Spleen (tissue), 11 donors: ENCODE measurements at regions not wholly inside any gene's neighbourhood (a gene's known extent, or its start where the extent isn't known, plus 50 kb on each side); places are given as distances from the start of the nearest gene placed in this dataset.

Experiments used
- DNase-seq: peaks from one replicate; pipeline ENCODE4 v3.0.0-alpha.2; 2020
- H3K27ac ChIP-seq, 8 donors: fragments of 200-600 bp; sonication (generic) in 7 of 8; 1 replicate in 4 of 8; 2 replicates in 4 of 8; pipeline versions ENCODE4 v1.5.0 to v1.8.0; 2016 to 2021; ENCODE audit warnings: inconsistent platforms in 4 of 8, mild to moderate bottlenecking in 4 of 8, moderate library complexity in 1 of 8
- H3K27me3 ChIP-seq, 7 donors: fragments of 200-600 bp; sonication (generic) in 6 of 7; replicated peaks in 1 of 7; 1 replicate in 4 of 7; 2 replicates in 3 of 7; pipeline versions ENCODE4 v1.5.0 to v1.8.0; 2016 to 2021; ENCODE audit warnings: inconsistent platforms in 3 of 7, mild to moderate bottlenecking in 1 of 7
- H3K36me3 ChIP-seq, 6 donors: fragments of 200-600 bp; sonication (generic) in 5 of 6; 1 replicate in 4 of 6; 2 replicates in 2 of 6; pipeline versions ENCODE4 v1.5.0 to v1.8.0; 2016 to 2021; ENCODE audit warnings: inconsistent platforms in 2 of 6
- H3K4me1 ChIP-seq, 6 donors: fragments of 200-600 bp; sonication (generic) in 5 of 6; 1 replicate in 3 of 6; 2 replicates in 3 of 6; pipeline versions ENCODE4 v1.5.0 to v1.8.0; 2016 to 2021; ENCODE audit warnings: inconsistent platforms in 3 of 6
- H3K4me3 ChIP-seq, 8 donors: fragments of 200-600 bp; sonication (generic) in 7 of 8; 1 replicate in 4 of 8; 2 replicates in 4 of 8; pipeline versions ENCODE4 v1.5.0 to v1.8.0; 2016 to 2021; ENCODE audit warnings: inconsistent platforms in 4 of 8, mild to moderate bottlenecking in 4 of 8, moderate library complexity in 2 of 8
- H3K9me3 ChIP-seq, 8 donors: fragments of 200-600 bp; sonication (generic) in 7 of 8; 1 replicate in 4 of 8; 2 replicates in 4 of 8; pipeline versions ENCODE4 v1.5.0 to v1.8.0; 2016 to 2021; ENCODE audit warnings: inconsistent platforms in 4 of 8
- CTCF ChIP-seq, 11 experiments: fragments of 200-600 bp in 7 of 11; fragments of 450-650 bp in 4 of 11; sonication (generic) in 4 of 11; IDR thresholded peaks in 8 of 11; conservative IDR thresholded peaks in 3 of 11; 1 replicate in 7 of 11; 2 replicates in 4 of 11; pipeline versions ENCODE4 v1.4.0 to v1.8.0; 2016 to 2021; ENCODE audit warnings: antibody characterized with exemption in 11 of 11, inconsistent platforms in 4 of 11, mild to moderate bottlenecking in 1 of 11
- POLR2A ChIP-seq, 3 donors: fragments of 450-650 bp; IDR thresholded peaks; one replicate each; pipeline ENCODE4 v1.5.1; 2017; ENCODE audit warnings: antibody characterized with exemption in 3 of 3, mild to moderate bottlenecking in 1 of 3
- POLR2AphosphoS5 ChIP-seq, 3 donors: sonication (generic); formaldehyde crosslinking; IDR thresholded peaks; one replicate each; pipeline ENCODE4 v1.5.1; 2017; ENCODE audit warnings: antibody characterized with exemption in 3 of 3
- WGBS, 5 donors: extraction: QIAGEN DNeasy Blood & Tissue Kit in 3 of 5; methylation state at CpG; one replicate each; pipeline versions ENCODE4 v1.1.5 to v1.1.7; 2013 to 2018; 5-methylcytosine and 5-hydroxymethylcytosine counted together
- intact Hi-C: fragments of 100-400 bp; cut with DNase I; formaldehyde crosslinking; loops from one replicate; pipeline ENCODE4 v1.15.0; 2023; ENCODE audit warnings: low total_unique reads
- donor health status: healthy with polysubstance abuse.
- donor health status: DM: no; HTN: no; CAD: no; lungs with moderate emphysema.
- donor health status: DM: no; HTN: no; CAD: no.
- donor health status: Bipolar disorder and iron deficiency.
- donor health status: healthy.
- donor health status: DM: no; HTN: no; CAD: no.
- donor health status: DM: yes; HTN: yes; CAD: no.

GRCh38 chr13:81197483-81197882 is 856.6 kb upstream of the SPRY2 start:
- WGBS, 5 donors: 31 to 69% (median 43%) methylated on average over 1 of the region's 1 CpG
- Histone ChIP-seq H3K27ac (no peak overlapping the region), H3K27me3 (no peaks in the 10 kb centered on the region), H3K4me1 (no peaks in the 10 kb centered on the region), H3K9me3 (peaks cover 0 to 27% (median 9%) of the 10 kb centered on the region in 8 donors), H3K36me3 (no peaks in the 10 kb centered on the region), H3K4me3 (no peak overlapping the region)
- DNase-seq: no peak
- intact Hi-C loops: no loop called here
- TF ChIP-seq POLR2A (IDR thresholded peaks at IDR 0.05) (no peak), CTCF (IDR thresholded peaks at IDR 0.05 in 8 of 11, conservative IDR thresholded peaks at IDR 0.05 in 3 of 11) (no peak), POLR2AphosphoS5 (IDR thresholded peaks at IDR 0.05) (no peak)

- Histone ChIP-seq H3K36me3 (no peaks in the 10 kb centered on the region), H3K27me3 (no peaks in the 10 kb centered on the region), H3K9me3 (peaks cover 0 to 24% (median 9%) of the 10 kb centered on the region in 8 donors), H3K4me1 (no peaks in the 10 kb centered on the region), H3K4me3 (no peak overlapping the region), H3K27ac (no peak overlapping the region)
- intact Hi-C loops: no loop called here
- DNase-seq: no peak
- TF ChIP-seq POLR2A (IDR thresholded peaks at IDR 0.05) (no peak), POLR2AphosphoS5 (IDR thresholded peaks at IDR 0.05) (no peak), CTCF (IDR thresholded peaks at IDR 0.05 in 8 of 11, conservative IDR thresholded peaks at IDR 0.05 in 3 of 11) (no peak)
Measured at GRCh38 chr13:81194362-81194761, 853.4 kb upstream of the SPRY2 start.

- intact Hi-C loops: no loop called here
- Histone ChIP-seq H3K27me3 (no peaks in the 10 kb centered on the region), H3K27ac (no peak overlapping the region), H3K4me3 (no peak overlapping the region), H3K36me3 (no peaks in the 10 kb centered on the region), H3K9me3 (no peaks in the 10 kb centered on the region), H3K4me1 (no peaks in the 10 kb centered on the region)
- no peak for TF ChIP-seq CTCF (IDR thresholded peaks at IDR 0.05 in 8 of 11, conservative IDR thresholded peaks at IDR 0.05 in 3 of 11)
- TF ChIP-seq POLR2AphosphoS5 (IDR thresholded peaks at IDR 0.05): no peak
- TF ChIP-seq POLR2A (IDR thresholded peaks at IDR 0.05): no peak
- DNase-seq: no peak
- WGBS, 5 donors: 56 to 68% (median 63%) methylated on average over 3 of the region's 3 CpGs
Measured at GRCh38 chr13:81184556-81185265, 843.8 kb upstream of the SPRY2 start.

- H3K9me3 ChIP-seq: no peaks in the 10 kb centered on the region
- no peaks in the 10 kb centered on the region for H3K36me3 ChIP-seq
- no peak overlapping the region for H3K4me3 ChIP-seq
- H3K27ac ChIP-seq: no peak overlapping the region
- no peaks in the 10 kb centered on the region for H3K27me3 ChIP-seq
- DNase-seq: no peak
- intact Hi-C loops: no loop called here
- WGBS, 5 donors: 76 to 84% (median 82%) methylated on average over 3 of the region's 3 CpGs
- H3K4me1 ChIP-seq: no peaks in the 10 kb centered on the region
- TF ChIP-seq POLR2A (IDR thresholded peaks at IDR 0.05): no peak
- TF ChIP-seq POLR2AphosphoS5 (IDR thresholded peaks at IDR 0.05): no peak
- no peak for TF ChIP-seq CTCF (IDR thresholded peaks at IDR 0.05 in 8 of 11, conservative IDR thresholded peaks at IDR 0.05 in 3 of 11)
Measured at GRCh38 chr13:81172603-81173002, 831.7 kb upstream of the SPRY2 start.
